ENCODE measurements at regions not wholly inside any gene's neighbourhood (a gene's known extent, or its start where the extent isn't known, plus 50 kb on each side); places are given as distances from the start of the nearest gene placed in this dataset.

GRCh38 chr5:3301306-3301705 lies 294.3 kb upstream of the IRX1 start:
- TF ChIP-seq ARNT (IDR thresholded peaks at IDR 0.05) = no peak
- no peak for TF ChIP-seq ZNF384 (IDR thresholded peaks at IDR 0.05)
- TF ChIP-seq BHLHE40 (IDR thresholded peaks at IDR 0.05; ENCODE audit: borderline replicate concordance) = no peak
- TF ChIP-seq ELF4 (IDR thresholded peaks at IDR 0.05) = no peak
- TF ChIP-seq SUZ12 (IDR thresholded peaks at IDR 0.05) = no peak
- TF ChIP-seq SP1 (IDR thresholded peaks at IDR 0.05) = no peak
- no peak for TF ChIP-seq FOXM1 (IDR thresholded peaks at IDR 0.05; ENCODE audit: borderline replicate concordance)
- TF ChIP-seq LEF1 (IDR thresholded peaks at IDR 0.05; ENCODE audit: borderline replicate concordance) = no peak

Measured in HEK293T (cell line).